ENCODE measurements at regions not wholly inside any gene's neighbourhood (a gene's known extent, or its start where the extent isn't known, plus 50 kb on each side); places are given as distances from the start of the nearest gene placed in this dataset.

DNA sequence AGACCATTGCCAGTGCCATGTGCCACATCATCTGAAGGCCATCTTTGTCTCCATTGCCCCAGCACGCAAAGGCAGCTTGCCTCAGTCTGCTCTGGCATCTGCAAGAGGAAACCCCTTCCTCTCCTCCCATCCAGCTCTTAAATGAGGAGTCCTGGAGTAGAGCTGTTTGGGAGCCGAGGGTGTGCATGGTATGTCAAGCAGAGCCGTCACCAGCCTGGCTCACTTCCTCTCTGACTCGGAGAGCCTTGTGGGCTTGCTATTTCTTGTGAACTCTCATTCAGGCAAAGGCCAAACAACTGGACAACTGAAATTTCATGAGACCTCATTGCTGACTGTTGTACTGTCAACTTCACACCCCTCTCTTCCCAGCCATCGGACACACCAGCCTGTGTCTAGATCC, 143.9 kb downstream of the SIPA1L2 start:
- Histone ChIP-seq H3K36me3 (ENCODE audit: control insufficient read depth, low read length) (no peaks in the 10 kb centered on the region), H3K4me2 (ENCODE audit: low read length) (no peak overlapping the region)

GRCh38 chr1:232484856-232485255, 145.1 kb downstream of the SIPA1L2 start:
- Histone ChIP-seq H4K20me1 (ENCODE audit: control insufficient read depth, insufficient read depth, low read depth, low read length) (no peaks in the 10 kb centered on the region), H3K36me3 (ENCODE audit: control insufficient read depth, low read length) (no peaks in the 10 kb centered on the region), H3K79me2 (ENCODE audit: control insufficient read depth, low read length) (no peaks in the 10 kb centered on the region), H3K4me2 (ENCODE audit: low read length) (no peak overlapping the region), H3K9me2 (replicated peaks; ENCODE audit: control insufficient read depth, low read length) (no peaks in the 10 kb centered on the region), H3K9me3 (ENCODE audit: control insufficient read depth, insufficient read depth, low read length) (no peaks in the 10 kb centered on the region), H3K4me1 (ENCODE audit: control insufficient read depth, low read length) (no peaks in the 10 kb centered on the region), H3K27ac (ENCODE audit: low read depth, low read length) (no peak overlapping the region), H3F3A (ENCODE audit: control insufficient read depth, insufficient read depth) (no peaks in the 10 kb centered on the region), H3K27me3 (ENCODE audit: control insufficient read depth, low read length) (no peaks in the 10 kb centered on the region), H3K4me3 (ENCODE audit: low read length) (no peak overlapping the region)
- TF ChIP-seq EZH2phosphoT487 (IDR thresholded peaks at IDR 0.05; ENCODE audit: borderline replicate concordance, low read length) (no peak), CTCF (IDR thresholded peaks at IDR 0.05; ENCODE audit: low read depth, low read length, poor library complexity, severe bottlenecking) (no peak)

More for the DNA sequence above, 143.9 kb downstream of the SIPA1L2 start:
- Histone ChIP-seq H3F3A (ENCODE audit: control insufficient read depth, insufficient read depth) (no peaks in the 10 kb centered on the region), H3K4me1 (ENCODE audit: control insufficient read depth, low read length) (no peaks in the 10 kb centered on the region), H3K9me3 (ENCODE audit: control insufficient read depth, insufficient read depth, low read length) (no peaks in the 10 kb centered on the region), H3K9me2 (replicated peaks; ENCODE audit: control insufficient read depth, low read length) (no peaks in the 10 kb centered on the region), H3K27me3 (ENCODE audit: control insufficient read depth, low read length) (no peaks in the 10 kb centered on the region), H3K27ac (ENCODE audit: low read depth, low read length) (no peak overlapping the region), H3K4me3 (ENCODE audit: low read length) (no peak overlapping the region), H4K20me1 (ENCODE audit: control insufficient read depth, insufficient read depth, low read depth, low read length) (no peaks in the 10 kb centered on the region), H3K79me2 (ENCODE audit: control insufficient read depth, low read length) (no peaks in the 10 kb centered on the region)
- TF ChIP-seq EZH2phosphoT487 (IDR thresholded peaks at IDR 0.05; ENCODE audit: borderline replicate concordance, low read length) (no peak), CTCF (IDR thresholded peaks at IDR 0.05; ENCODE audit: low read depth, low read length, poor library complexity, severe bottlenecking) (no peak)

GRCh38 chr1:232483826-232484225, 146.1 kb downstream of the SIPA1L2 start:
- Histone ChIP-seq H4K20me1 (ENCODE audit: control insufficient read depth, insufficient read depth, low read depth, low read length) (no peaks in the 10 kb centered on the region), H3K9me2 (replicated peaks; ENCODE audit: control insufficient read depth, low read length) (no peaks in the 10 kb centered on the region), H3K9me3 (ENCODE audit: control insufficient read depth, insufficient read depth, low read length) (no peaks in the 10 kb centered on the region), H3K79me2 (ENCODE audit: control insufficient read depth, low read length) (no peaks in the 10 kb centered on the region), H3K27me3 (ENCODE audit: control insufficient read depth, low read length) (no peaks in the 10 kb centered on the region), H3K4me1 (ENCODE audit: control insufficient read depth, low read length) (no peaks in the 10 kb centered on the region), H3F3A (ENCODE audit: control insufficient read depth, insufficient read depth) (no peaks in the 10 kb centered on the region), H3K36me3 (ENCODE audit: control insufficient read depth, low read length) (no peaks in the 10 kb centered on the region), H3K4me3 (ENCODE audit: low read length) (no peak overlapping the region), H3K27ac (ENCODE audit: low read depth, low read length) (no peak overlapping the region), H3K4me2 (ENCODE audit: low read length) (no peak overlapping the region)
- no peak for TF ChIP-seq CTCF (IDR thresholded peaks at IDR 0.05; ENCODE audit: low read depth, low read length, poor library complexity, severe bottlenecking)
- TF ChIP-seq EZH2phosphoT487 (IDR thresholded peaks at IDR 0.05; ENCODE audit: borderline replicate concordance, low read length) = no peak

GRCh38 chr1:232481091-232481490, 148.8 kb downstream of the SIPA1L2 start:
- TF ChIP-seq CTCF (IDR thresholded peaks at IDR 0.05; ENCODE audit: low read depth, low read length, poor library complexity, severe bottlenecking) (no peak), EZH2phosphoT487 (IDR thresholded peaks at IDR 0.05; ENCODE audit: borderline replicate concordance, low read length) (no peak)
- H3K4me2 ChIP-seq (ENCODE audit: low read length) = no peak overlapping the region
- H3K9me3 ChIP-seq (ENCODE audit: control insufficient read depth, insufficient read depth, low read length) = no peaks in the 10 kb centered on the region
- no peaks in the 10 kb centered on the region for H3K4me1 ChIP-seq (ENCODE audit: control insufficient read depth, low read length)
- no peaks in the 10 kb centered on the region for H3F3A ChIP-seq (ENCODE audit: control insufficient read depth, insufficient read depth)
- no peaks in the 10 kb centered on the region for H3K36me3 ChIP-seq (ENCODE audit: control insufficient read depth, low read length)
- H3K4me3 ChIP-seq (ENCODE audit: low read length) = no peak overlapping the region
- H3K9me2 ChIP-seq (replicated peaks; ENCODE audit: control insufficient read depth, low read length) = no peaks in the 10 kb centered on the region
- H3K27ac ChIP-seq (ENCODE audit: low read depth, low read length) = no peak overlapping the region
- H3K79me2 ChIP-seq (ENCODE audit: control insufficient read depth, low read length) = no peaks in the 10 kb centered on the region
- no peaks in the 10 kb centered on the region for H4K20me1 ChIP-seq (ENCODE audit: control insufficient read depth, insufficient read depth, low read depth, low read length)
- H3K27me3 ChIP-seq (ENCODE audit: control insufficient read depth, low read length) = no peaks in the 10 kb centered on the region

Measured in DOHH2 (cell line).